Activated CD8-positive, alpha-beta T cell treated with anti-CD3 and anti-CD28 coated beads, Interleukin-2, amount 10 ng/mL, durations not matched to agents 7 days and 5 days (primary cell): ENCODE measurements at regions not wholly inside any gene's neighbourhood (a gene's known extent, or its start where the extent isn't known, plus 50 kb on each side); places are given as distances from the start of the nearest gene placed in this dataset.

Experiments
- ATAC-seq: fragments of 150-1000 bp; cut with Tn5 transposase; one replicate; pipeline ENCODE4 v1.10.0; 2021; ENCODE audit warnings: moderate library complexity
- CTCF ChIA-PET: fragments of 350-600 bp; sonication (Branson Sonifier 250); formaldehyde crosslinking; loops from one replicate; lab custom pipeline; 2021; ENCODE audit warnings: antibody characterized with exemption; lab: Charles Lee
- POLR2A ChIA-PET: fragments of 350-600 bp; sonication (Branson Sonifier 250); formaldehyde crosslinking; loops from one replicate; lab custom pipeline; 2021; ENCODE audit warnings: antibody characterized with exemption; lab: Charles Lee
- DNase-seq: peaks from one replicate; pipeline ENCODE4 v3.0.0-alpha.2; 2020
- H3K27ac Mint-ChIP-seq: one replicate; pipeline ENCODE4 v1.8.0; 2021; ENCODE audit warnings: mild to moderate bottlenecking, mixed read lengths
- H3K27me3 Mint-ChIP-seq: one replicate; pipeline ENCODE4 v1.8.0; 2021; ENCODE audit warnings: low read depth, mixed read lengths
- H3K36me3 Mint-ChIP-seq: one replicate; pipeline ENCODE4 v1.8.0; 2021; ENCODE audit warnings: low read depth, mixed read lengths
- H3K4me1 Mint-ChIP-seq: one replicate; pipeline ENCODE4 v1.8.0; 2021; ENCODE audit warnings: low read depth, mixed read lengths
- H3K4me3 Mint-ChIP-seq: one replicate; pipeline ENCODE4 v1.8.0; 2021; ENCODE audit warnings: mild to moderate bottlenecking, mixed read lengths
- H3K9me3 Mint-ChIP-seq: one replicate; pipeline ENCODE4 v1.8.0; 2022; ENCODE audit warnings: mixed read lengths; ENCODE audit not compliant: insufficient read depth

DNA sequence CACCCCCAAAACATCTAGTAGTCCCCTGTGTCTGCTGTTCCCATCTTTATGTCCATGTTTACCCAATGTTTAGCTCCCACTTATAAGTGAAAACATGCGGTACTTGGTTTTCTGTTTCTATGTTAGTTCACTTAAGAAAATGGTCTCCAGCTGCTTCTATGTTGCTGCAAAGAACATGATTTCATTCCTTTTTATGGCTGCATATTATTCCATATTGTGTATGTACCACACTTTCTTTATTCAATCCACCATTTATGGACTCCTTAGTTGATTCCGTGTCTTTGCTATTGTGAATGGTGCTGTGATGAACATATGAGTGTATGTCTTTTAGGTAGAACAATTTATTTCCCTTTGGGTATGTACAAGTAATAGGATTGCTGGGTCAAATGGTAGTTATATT lies 51.2 kb downstream of the GRK7 start:
- CTCF ChIA-PET: no interaction called here
- no peak overlapping the region for H3K27ac Mint-ChIP-seq
- ATAC-seq: no peak
- POLR2A ChIA-PET: no interaction called here
- no peaks in the 10 kb centered on the region for H3K36me3 Mint-ChIP-seq
- no peak for DNase-seq
- H3K27me3 Mint-ChIP-seq: peaks cover 22% of the 10 kb centered on the region
- H3K4me1 Mint-ChIP-seq: no peaks in the 10 kb centered on the region
- H3K9me3 Mint-ChIP-seq: peaks cover 6% of the 10 kb centered on the region
- H3K4me3 Mint-ChIP-seq: no peak overlapping the region

DNA sequence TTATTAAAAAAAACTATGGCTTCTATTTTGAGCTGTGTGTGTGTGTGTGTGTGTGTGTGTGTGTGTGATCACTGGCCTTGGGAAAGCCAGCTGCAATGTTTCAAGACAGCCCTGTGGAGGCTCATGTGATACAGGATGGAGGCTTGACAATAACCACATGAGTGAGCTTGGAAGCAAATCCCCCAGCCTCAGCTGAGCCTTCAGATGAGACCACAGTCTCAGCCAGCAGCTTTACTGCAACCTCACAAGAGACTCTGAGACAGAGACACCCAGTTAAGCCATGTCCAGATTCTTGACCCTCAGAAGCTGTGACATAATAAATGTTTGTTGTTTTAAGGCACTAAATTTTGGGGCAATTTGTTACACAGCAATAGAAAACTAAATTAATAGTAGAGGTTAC lies 52.5 kb downstream of the GRK7 start:
- no peak overlapping the region for H3K4me3 Mint-ChIP-seq
- POLR2A ChIA-PET: no interaction called here
- CTCF ChIA-PET: no interaction called here
- H3K27ac Mint-ChIP-seq: no peak overlapping the region
- ATAC-seq (no peak), DNase-seq (no peak)
- H3K9me3 Mint-ChIP-seq: peaks cover 6% of the 10 kb centered on the region
- H3K27me3 Mint-ChIP-seq: peaks cover 26% of the 10 kb centered on the region
- no peaks in the 10 kb centered on the region for H3K4me1 Mint-ChIP-seq
- no peaks in the 10 kb centered on the region for H3K36me3 Mint-ChIP-seq

DNA sequence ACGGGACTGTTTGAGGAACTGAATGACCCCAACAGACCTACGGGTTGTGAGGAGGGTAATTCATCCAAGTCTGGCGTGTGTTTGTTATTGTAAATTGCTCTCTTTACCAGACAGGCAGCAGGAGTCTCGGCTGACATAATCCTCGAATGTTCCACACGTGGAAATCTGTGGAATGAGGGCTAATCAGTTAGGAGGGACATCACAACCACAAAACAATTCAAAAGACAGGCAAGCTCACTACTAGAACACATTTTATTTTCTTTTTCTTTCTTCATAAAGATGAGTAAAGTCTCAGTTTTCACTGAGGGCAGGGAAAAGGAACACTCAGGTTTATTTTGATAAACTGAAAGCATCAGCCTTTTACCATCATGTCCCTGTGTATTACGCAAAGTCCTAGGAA lies 53.8 kb downstream of the GRK7 start:
- Mint-ChIP-seq H3K4me1 (no peaks in the 10 kb centered on the region), H3K36me3 (no peaks in the 10 kb centered on the region), H3K27ac (no peak overlapping the region), H3K9me3 (peaks cover 6% of the 10 kb centered on the region), H3K27me3 (peaks cover 26% of the 10 kb centered on the region), H3K4me3 (no peak overlapping the region)
- ATAC-seq (no peak), DNase-seq (no peak)
- POLR2A ChIA-PET: no interaction called here
- CTCF ChIA-PET: no interaction called here

DNA sequence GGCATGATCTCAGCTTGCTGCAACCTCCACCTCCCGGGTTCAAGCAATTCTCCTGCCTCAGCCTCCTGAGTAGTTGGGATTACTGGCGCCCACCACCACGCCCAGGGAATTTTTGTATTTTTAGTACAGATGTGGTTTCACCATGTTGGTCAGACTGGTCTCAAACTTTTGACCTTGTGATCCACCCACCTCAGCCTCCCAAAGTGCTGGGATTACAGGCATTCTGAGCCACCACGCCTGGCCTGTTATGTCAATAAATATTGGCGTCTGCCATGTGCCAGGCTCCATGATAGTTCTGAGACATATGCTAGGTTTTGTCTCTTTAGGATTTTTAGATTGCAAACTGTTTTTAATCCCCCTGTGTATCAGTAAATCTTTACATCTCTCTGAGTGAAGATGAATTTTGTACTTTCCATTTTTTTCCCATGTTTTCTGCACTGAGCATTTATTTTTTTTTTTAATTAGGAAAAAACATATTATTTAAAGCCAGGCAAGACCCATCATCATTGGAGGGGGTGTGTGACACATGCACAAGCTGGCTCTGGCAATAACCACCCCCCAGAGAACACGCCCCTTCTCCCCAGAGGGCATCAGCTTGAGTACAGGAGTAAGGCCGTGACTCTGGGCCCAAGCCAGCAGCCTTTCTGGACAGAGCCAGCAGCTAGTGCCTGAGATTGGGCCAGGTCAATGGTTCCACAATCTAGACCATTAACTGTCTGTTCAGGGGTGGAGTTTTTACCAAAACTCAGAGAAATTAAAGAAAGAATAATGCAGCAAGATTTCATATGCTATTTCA lies 51.0 kb upstream of the ATP1B3 start:
- ATAC-seq (no peak), DNase-seq (no peak)
- H3K27ac Mint-ChIP-seq: no peak overlapping the region
- ChIA-PET POLR2A (interaction anchor here (0.5 kb wide), 1 partner anchor 13 kb away, joined by 5 read pairs; no protein-coding TSS in a partner anchor), CTCF (no interaction called here)
- no peaks in the 10 kb centered on the region for H3K36me3 Mint-ChIP-seq
- no peaks in the 10 kb centered on the region for H3K9me3 Mint-ChIP-seq
- H3K27me3 Mint-ChIP-seq: peaks cover 3% of the 10 kb centered on the region
- H3K4me3 Mint-ChIP-seq: no peak overlapping the region
- no peaks in the 10 kb centered on the region for H3K4me1 Mint-ChIP-seq
